Mucosa of descending colon (tissue), 3 donors: ENCODE measurements at regions not wholly inside any gene's neighbourhood (a gene's known extent, or its start where the extent isn't known, plus 50 kb on each side); places are given as distances from the start of the nearest gene placed in this dataset.
"Not testable (repeated sequence)": the region's sequence is repeated elsewhere in the genome, so short reads cannot be mapped to it uniquely, and the experiment has no call there.

Experiments
- ATAC-seq: fragments of 200-7000 bp; cut with Tn5 transposase; one replicate; pipeline ENCODE4 v1.9.1; 2020; ENCODE audit warnings: mild to moderate bottlenecking, moderate library complexity
- DNase-seq, 3 donors: peaks; one replicate each; pipeline ENCODE4 v3.0.0-alpha.2; 2020
- H3K36me3 ChIP-seq: fragments of 200-600 bp; one replicate; pipeline ENCODE4 v1.8.0; 2021; ENCODE audit warnings: low read depth, mild to moderate bottlenecking
- H3K4me1 ChIP-seq: fragments of 200-600 bp; one replicate; pipeline ENCODE4 v1.8.0; 2021; ENCODE audit warnings: low read depth, mild to moderate bottlenecking
- H3K4me3 ChIP-seq: fragments of 200-600 bp; one replicate; pipeline ENCODE4 v1.8.0; 2021; ENCODE audit warnings: mild to moderate bottlenecking
- H3K9me3 ChIP-seq: fragments of 200-600 bp; one replicate; pipeline ENCODE4 v1.8.0; 2021; ENCODE audit warnings: mild to moderate bottlenecking
- intact Hi-C, 2 donors: fragments of 100-400 bp; cut with DNase I in 1 of 2; cut with micrococcal nuclease in 1 of 2; formaldehyde crosslinking; loops; one replicate each; pipeline versions ENCODE4 v1.11.0 to v1.11.1; 2022; cut with DNase I, micrococcal nuclease
- TF ChIP-seq, protein P1 (sequence below): fragments of 200-600 bp; IDR thresholded peaks from one replicate; pipeline ENCODE4 v1.8.0; 2022; ENCODE audit warnings: antibody characterized with exemption, mild to moderate bottlenecking
- donor health status: DM: no; HTN: no; CAD: no; lungs with moderate emphysema.
- donor health status: DM: no; HTN: no; CAD: no.
- donor health status: DM: no; HTN: yes; CAD: no.

DNA sequence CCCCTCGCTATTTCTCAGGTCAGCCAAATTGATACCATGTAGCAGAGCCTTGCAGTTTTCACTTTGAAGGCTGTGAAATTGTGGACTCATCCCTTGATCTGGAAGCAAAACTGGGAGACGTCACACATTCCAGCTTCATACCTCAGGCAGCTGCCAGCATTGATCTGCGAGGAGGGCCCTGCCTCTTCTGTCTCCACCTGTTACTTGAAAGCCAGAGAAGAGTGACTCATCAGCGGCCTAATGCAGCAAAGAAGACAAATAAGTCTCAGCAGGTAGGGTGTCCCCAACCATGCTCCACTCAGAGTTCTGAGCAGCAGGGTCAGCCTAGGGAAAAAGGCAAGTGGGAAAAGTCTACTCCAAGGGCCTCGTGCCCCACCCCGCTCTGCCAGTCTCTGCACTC lies 69.4 kb upstream of the BMP2 start:
- no peak for DNase-seq
- Histone ChIP-seq H3K4me3 (no peak overlapping the region), H3K4me1 (peaks cover 22% of the 10 kb centered on the region), H3K36me3 (no peaks in the 10 kb centered on the region), H3K9me3 (no peaks in the 10 kb centered on the region)
- intact Hi-C loops: no loop called here
- TF ChIP-seq, protein P1, sequence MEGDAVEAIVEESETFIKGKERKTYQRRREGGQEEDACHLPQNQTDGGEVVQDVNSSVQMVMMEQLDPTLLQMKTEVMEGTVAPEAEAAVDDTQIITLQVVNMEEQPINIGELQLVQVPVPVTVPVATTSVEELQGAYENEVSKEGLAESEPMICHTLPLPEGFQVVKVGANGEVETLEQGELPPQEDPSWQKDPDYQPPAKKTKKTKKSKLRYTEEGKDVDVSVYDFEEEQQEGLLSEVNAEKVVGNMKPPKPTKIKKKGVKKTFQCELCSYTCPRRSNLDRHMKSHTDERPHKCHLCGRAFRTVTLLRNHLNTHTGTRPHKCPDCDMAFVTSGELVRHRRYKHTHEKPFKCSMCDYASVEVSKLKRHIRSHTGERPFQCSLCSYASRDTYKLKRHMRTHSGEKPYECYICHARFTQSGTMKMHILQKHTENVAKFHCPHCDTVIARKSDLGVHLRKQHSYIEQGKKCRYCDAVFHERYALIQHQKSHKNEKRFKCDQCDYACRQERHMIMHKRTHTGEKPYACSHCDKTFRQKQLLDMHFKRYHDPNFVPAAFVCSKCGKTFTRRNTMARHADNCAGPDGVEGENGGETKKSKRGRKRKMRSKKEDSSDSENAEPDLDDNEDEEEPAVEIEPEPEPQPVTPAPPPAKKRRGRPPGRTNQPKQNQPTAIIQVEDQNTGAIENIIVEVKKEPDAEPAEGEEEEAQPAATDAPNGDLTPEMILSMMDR: no peak
- ATAC-seq: peak; percentile 75

- Histone ChIP-seq H3K4me1 (peaks cover 23% of the 10 kb centered on the region), H3K36me3 (no peaks in the 10 kb centered on the region), H3K4me3 (no peak overlapping the region), H3K9me3 (no peaks in the 10 kb centered on the region)
- DNase-seq (no peak), ATAC-seq (no peak)
- TF ChIP-seq, protein P1: no peak
- intact Hi-C loops: no loop called here
Observed at GRCh38 chr20:6697228-6697972, 70.1 kb upstream of the BMP2 start.

GRCh38 chr20:6696001-6696400 lies 71.5 kb upstream of the BMP2 start:
- DNase-seq: no peak
- intact Hi-C loops: no loop called here
- no peak for ATAC-seq
- Histone ChIP-seq H3K9me3 (no peaks in the 10 kb centered on the region), H3K4me1 (peaks cover 28% of the 10 kb centered on the region), H3K36me3 (no peaks in the 10 kb centered on the region), H3K4me3 (no peak overlapping the region)
- TF ChIP-seq, protein P1: no peak

- DNase-seq, H3K4me3 ChIP-seq, H3K9me3 ChIP-seq, H3K36me3 ChIP-seq, intact Hi-C loops, ATAC-seq: not testable (repeated sequence)
- H3K4me1 ChIP-seq: peaks cover 28% of the 10 kb centered on the region
Observed at GRCh38 chr20:6693808-6694198, 73.7 kb upstream of the BMP2 start.

DNA sequence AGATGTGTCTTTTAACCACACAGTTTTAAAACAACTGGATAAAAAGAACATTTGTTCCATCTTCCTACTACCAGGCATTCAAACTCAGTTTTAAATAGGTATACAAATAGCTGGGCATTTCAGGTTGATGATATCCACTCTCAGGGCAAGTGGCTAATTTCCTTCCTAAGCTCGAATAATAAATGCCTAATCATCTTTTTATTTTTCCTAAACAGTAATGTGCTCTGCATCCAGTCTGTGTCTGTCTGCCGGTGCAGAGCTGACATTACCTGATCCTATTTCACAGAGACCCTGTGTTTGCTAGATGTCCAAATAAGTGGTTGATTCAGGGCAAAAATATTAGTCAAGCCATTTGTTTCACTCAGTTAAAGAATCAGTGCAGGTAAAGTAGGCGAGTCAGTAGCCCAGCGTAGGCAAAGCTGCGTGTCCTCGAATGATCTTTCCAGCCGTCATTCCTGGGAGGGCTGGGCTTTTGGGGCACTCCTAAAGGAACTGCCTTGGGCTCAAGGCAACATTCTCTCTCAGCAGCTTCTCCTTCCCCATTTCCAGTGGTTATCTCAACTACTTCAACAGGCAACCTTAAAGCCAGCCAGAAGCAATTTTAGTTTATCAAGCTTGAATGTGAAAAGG lies 74.2 kb upstream of the BMP2 start:
- no peak overlapping the region for H3K4me3 ChIP-seq

More for the DNA sequence above, 74.2 kb upstream of the BMP2 start:
- DNase-seq (peak in 2 of 3 donors; percentile 62 to 64), ATAC-seq (peak; percentile 31)
- intact Hi-C loops: no loop called here
- Histone ChIP-seq H3K36me3 (no peaks in the 10 kb centered on the region), H3K4me1 (peaks cover 28% of the 10 kb centered on the region), H3K9me3 (no peaks in the 10 kb centered on the region)
- TF ChIP-seq, protein P1: no peak
